MM.1S (cell line): ENCODE measurements at regions not wholly inside any gene's neighbourhood (a gene's known extent, or its start where the extent isn't known, plus 50 kb on each side); places are given as distances from the start of the nearest gene placed in this dataset.

Experiments used
- DNase-seq: peaks from one replicate; pipeline ENCODE4 v3.0.0-alpha.2; 2015
- H2AFZ ChIP-seq: fragments of 300-600 bp; sonication (generic); 2 replicates; pipeline ENCODE4 v1.6.0; 2016; ENCODE audit warnings: antibody characterized with exemption, low read length
- H3F3A ChIP-seq: fragments of 300-600 bp; sonication (generic); 2 replicates; pipeline ENCODE4 v1.6.1; 2016; ENCODE audit warnings: mild to moderate bottlenecking, antibody characterized with exemption, low read length, moderate library complexity, mixed read lengths; ENCODE audit not compliant: insufficient read depth
- H3K27ac ChIP-seq: fragments of 300-600 bp; sonication (generic); 2 replicates; pipeline ENCODE4 v1.5.1; 2016; ENCODE audit warnings: mild to moderate bottlenecking, low read length
- H3K27me3 ChIP-seq: fragments of 300-600 bp; sonication (generic); replicated peaks from 2 replicates; pipeline ENCODE4 v1.6.0; 2016; ENCODE audit warnings: low read length; ENCODE audit not compliant: insufficient read depth
- H3K36me3 ChIP-seq: fragments of 300-600 bp; sonication (generic); replicated peaks from 2 replicates; pipeline ENCODE4 v1.6.1; 2016; ENCODE audit warnings: mild to moderate bottlenecking, low read length, mixed read lengths; ENCODE audit not compliant: insufficient read depth
- H3K4me1 ChIP-seq: fragments of 300-600 bp; sonication (generic); 2 replicates; pipeline ENCODE4 v1.6.1; 2016; ENCODE audit warnings: low read length, mixed read lengths
- H3K4me2 ChIP-seq: fragments of 300-600 bp; sonication (generic); 2 replicates; pipeline ENCODE4 v1.6.0; 2016; ENCODE audit warnings: low read depth, low read length
- H3K4me3 ChIP-seq: fragments of 300-600 bp; sonication (generic); 2 replicates; pipeline ENCODE4 v1.5.1; 2016; ENCODE audit warnings: low read length, mixed read lengths
- H3K79me2 ChIP-seq: fragments of 300-600 bp; sonication (generic); 2 replicates; pipeline ENCODE4 v1.6.1; 2016; ENCODE audit warnings: mixed run types, low read length, mixed read lengths
- H3K9ac ChIP-seq: fragments of 300-600 bp; sonication (generic); 2 replicates; pipeline ENCODE4 v1.6.1; 2016; ENCODE audit warnings: low read length, mixed read lengths
- H3K9me2 ChIP-seq: fragments of 300-600 bp; sonication (generic); replicated peaks from 2 replicates; pipeline ENCODE4 v1.6.1; 2016; ENCODE audit warnings: mild to moderate bottlenecking, low read length, mixed read lengths; ENCODE audit not compliant: insufficient read depth
- H3K9me3 ChIP-seq: fragments of 300-600 bp; sonication (generic); replicated peaks from 2 replicates; pipeline ENCODE4 v1.6.1; 2016; ENCODE audit warnings: mild to moderate bottlenecking, low read length, mixed read lengths; ENCODE audit not compliant: insufficient read depth
- H4K20me1 ChIP-seq: fragments of 300-600 bp; sonication (generic); 2 replicates; pipeline ENCODE4 v1.6.1; 2016; ENCODE audit warnings: mild to moderate bottlenecking, low read length, moderate library complexity, mixed read lengths; ENCODE audit not compliant: insufficient read depth
- EZH2 ChIP-seq: fragments of 300-600 bp; sonication (generic); optimal IDR thresholded peaks from 2 replicates; pipeline ENCODE3; 2017; ENCODE audit warnings: low read depth, mild to moderate bottlenecking, antibody characterized with exemption, low read length, mixed read lengths
- EZH2phosphoT487 ChIP-seq: fragments of 300-600 bp; sonication (generic); IDR thresholded peaks from 2 replicates; pipeline ENCODE4 v1.6.1; 2018; ENCODE audit warnings: antibody characterized with exemption, low read length
- TF ChIP-seq, protein P1 (sequence below): fragments of 300-600 bp; sonication (generic); IDR thresholded peaks from 2 replicates; pipeline ENCODE4 v1.5.1; 2016; ENCODE audit warnings: antibody characterized with exemption, low read length, mixed read lengths

- DNase-seq: no peak
- TF ChIP-seq EZH2 (no peak), EZH2phosphoT487 (no peak)
- TF ChIP-seq, protein P1, sequence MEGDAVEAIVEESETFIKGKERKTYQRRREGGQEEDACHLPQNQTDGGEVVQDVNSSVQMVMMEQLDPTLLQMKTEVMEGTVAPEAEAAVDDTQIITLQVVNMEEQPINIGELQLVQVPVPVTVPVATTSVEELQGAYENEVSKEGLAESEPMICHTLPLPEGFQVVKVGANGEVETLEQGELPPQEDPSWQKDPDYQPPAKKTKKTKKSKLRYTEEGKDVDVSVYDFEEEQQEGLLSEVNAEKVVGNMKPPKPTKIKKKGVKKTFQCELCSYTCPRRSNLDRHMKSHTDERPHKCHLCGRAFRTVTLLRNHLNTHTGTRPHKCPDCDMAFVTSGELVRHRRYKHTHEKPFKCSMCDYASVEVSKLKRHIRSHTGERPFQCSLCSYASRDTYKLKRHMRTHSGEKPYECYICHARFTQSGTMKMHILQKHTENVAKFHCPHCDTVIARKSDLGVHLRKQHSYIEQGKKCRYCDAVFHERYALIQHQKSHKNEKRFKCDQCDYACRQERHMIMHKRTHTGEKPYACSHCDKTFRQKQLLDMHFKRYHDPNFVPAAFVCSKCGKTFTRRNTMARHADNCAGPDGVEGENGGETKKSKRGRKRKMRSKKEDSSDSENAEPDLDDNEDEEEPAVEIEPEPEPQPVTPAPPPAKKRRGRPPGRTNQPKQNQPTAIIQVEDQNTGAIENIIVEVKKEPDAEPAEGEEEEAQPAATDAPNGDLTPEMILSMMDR: no peak
These were observed 223.8 kb downstream of the CMPK2 start for GRCh38 chr2:6641956-6642355.

DNA sequence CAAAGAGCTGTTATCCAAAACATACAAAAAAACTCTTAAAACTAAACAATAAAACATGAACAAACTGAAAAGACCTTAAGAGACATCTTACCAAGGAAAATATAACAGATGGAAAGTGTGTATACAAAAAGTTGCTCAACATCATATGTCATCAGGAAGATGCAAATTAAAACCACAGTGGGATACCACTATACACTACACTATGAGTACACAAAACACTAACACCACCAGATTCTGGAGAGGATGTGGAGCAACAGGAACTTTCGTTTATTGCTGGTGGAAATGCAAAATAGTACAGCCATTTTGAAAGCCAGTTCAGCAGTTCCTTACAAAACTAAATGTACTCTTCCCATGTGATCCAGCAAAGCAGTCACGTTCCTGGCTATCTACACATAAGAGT, 221.4 kb downstream of the CMPK2 start:
- DNase-seq: no peak

More at GRCh38 chr2:6641956-6642355, 223.8 kb downstream of the CMPK2 start:
- no peak overlapping the region for H3K27ac ChIP-seq
- no peak overlapping the region for H3K4me3 ChIP-seq
- no peaks in the 10 kb centered on the region for H3K9me2 ChIP-seq
- no peaks in the 10 kb centered on the region for H3F3A ChIP-seq
- no peak overlapping the region for H2AFZ ChIP-seq
- H3K9ac ChIP-seq: no peak overlapping the region
- H3K36me3 ChIP-seq: no peaks in the 10 kb centered on the region
- no peaks in the 10 kb centered on the region for H3K4me1 ChIP-seq
- H3K79me2 ChIP-seq: no peaks in the 10 kb centered on the region
- H3K4me2 ChIP-seq: no peak overlapping the region
- H4K20me1 ChIP-seq: no peaks in the 10 kb centered on the region
- H3K27me3 ChIP-seq: no peaks in the 10 kb centered on the region
- H3K9me3 ChIP-seq: no peaks in the 10 kb centered on the region

GRCh38 chr2:6645004-6645403, 220.7 kb downstream of the CMPK2 start:
- H2AFZ ChIP-seq: no peak overlapping the region
- H3K9me2 ChIP-seq: no peaks in the 10 kb centered on the region
- no peak overlapping the region for H3K4me3 ChIP-seq
- no peaks in the 10 kb centered on the region for H3K9me3 ChIP-seq
- H3F3A ChIP-seq: no peaks in the 10 kb centered on the region
- DNase-seq: no peak
- H3K79me2 ChIP-seq: no peaks in the 10 kb centered on the region
- no peak overlapping the region for H3K27ac ChIP-seq
- H4K20me1 ChIP-seq: no peaks in the 10 kb centered on the region
- no peaks in the 10 kb centered on the region for H3K27me3 ChIP-seq
- no peak overlapping the region for H3K4me2 ChIP-seq
- TF ChIP-seq EZH2phosphoT487 (no peak), EZH2 (no peak)
- TF ChIP-seq, protein P1: no peak
- H3K36me3 ChIP-seq: no peaks in the 10 kb centered on the region
- no peaks in the 10 kb centered on the region for H3K4me1 ChIP-seq
- no peak overlapping the region for H3K9ac ChIP-seq

More for the DNA sequence above, 221.4 kb downstream of the CMPK2 start:
- H3K9me2 ChIP-seq: no peaks in the 10 kb centered on the region
- no peak overlapping the region for H3K4me3 ChIP-seq
- H3K9me3 ChIP-seq: no peaks in the 10 kb centered on the region
- TF ChIP-seq EZH2phosphoT487: no peak
- TF ChIP-seq, protein P1: no peak
- no peak overlapping the region for H3K9ac ChIP-seq
- H3K79me2 ChIP-seq: no peaks in the 10 kb centered on the region
- no peak overlapping the region for H3K27ac ChIP-seq
- H3F3A ChIP-seq: no peaks in the 10 kb centered on the region
- H3K36me3 ChIP-seq: no peaks in the 10 kb centered on the region
- no peaks in the 10 kb centered on the region for H3K4me1 ChIP-seq
- H4K20me1 ChIP-seq: no peaks in the 10 kb centered on the region
- no peak overlapping the region for H3K4me2 ChIP-seq
- no peak overlapping the region for H2AFZ ChIP-seq
- no peaks in the 10 kb centered on the region for H3K27me3 ChIP-seq

DNA sequence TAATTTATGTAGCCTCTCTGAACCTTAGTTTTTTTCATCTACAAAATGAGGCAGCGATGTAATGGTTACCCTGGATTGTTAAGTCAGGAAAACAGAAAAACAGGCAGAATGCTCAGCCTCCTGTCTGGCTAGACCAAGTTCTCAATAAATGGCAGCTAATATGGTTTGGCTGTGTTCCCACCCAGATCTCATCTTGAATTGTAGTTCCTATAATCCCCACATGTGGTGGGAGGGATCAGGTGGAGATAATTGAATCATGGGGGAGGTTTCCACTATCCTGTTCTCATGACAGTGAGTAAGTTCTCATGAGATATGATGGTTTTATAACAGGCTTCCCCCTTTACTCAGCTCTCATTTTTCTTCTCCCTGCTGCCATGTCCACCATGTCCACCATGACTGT, 220.0 kb downstream of the CMPK2 start:
- no peaks in the 10 kb centered on the region for H3K9me3 ChIP-seq
- no peak for DNase-seq
- H3K27me3 ChIP-seq: no peaks in the 10 kb centered on the region
- no peaks in the 10 kb centered on the region for H3K36me3 ChIP-seq
- H3K4me3 ChIP-seq: no peak overlapping the region
- no peaks in the 10 kb centered on the region for H4K20me1 ChIP-seq
- no peak overlapping the region for H2AFZ ChIP-seq
- no peak overlapping the region for H3K4me2 ChIP-seq
- no peak overlapping the region for H3K27ac ChIP-seq
- no peaks in the 10 kb centered on the region for H3K9me2 ChIP-seq
- no peaks in the 10 kb centered on the region for H3F3A ChIP-seq
- TF ChIP-seq EZH2phosphoT487: no peak
- no peak for TF ChIP-seq EZH2
- TF ChIP-seq, protein P1: no peak
- no peaks in the 10 kb centered on the region for H3K4me1 ChIP-seq
- H3K9ac ChIP-seq: no peak overlapping the region
- H3K79me2 ChIP-seq: no peaks in the 10 kb centered on the region
